H1 (cell line): ENCODE measurements at regions not wholly inside any gene's neighbourhood (a gene's known extent, or its start where the extent isn't known, plus 50 kb on each side); places are given as distances from the start of the nearest gene placed in this dataset.

Experiments used
- CTCF ChIA-PET: fragments of 300-600 bp; sonication (Branson Sonifier 250); formaldehyde crosslinking; loops from one replicate; lab custom pipeline; 2021; ENCODE audit not compliant: partially characterized antibody; lab: Charles Lee
- POLR2A ChIA-PET: fragments of 300-600 bp; sonication (Branson Sonifier 250); formaldehyde crosslinking; loops from one replicate; lab custom pipeline; 2021; ENCODE audit warnings: inconsistent platforms; ENCODE audit not compliant: partially characterized antibody; lab: Charles Lee
- DNase-seq, 2 experiments: peaks; one replicate each; pipeline versions ENCODE4 v3.0.0 to v3.0.0-alpha.2; 2010 to 2022; ENCODE audit warnings: low spot score in 2 of 2, low read depth in 1 of 2, mixed read lengths in 1 of 2
- FAIRE-seq: peaks from 2 replicates; lab custom pipeline; 2011; peaks lifted over from hg19 to GRCh38; lab: Jason Lieb, UNC
- H2AFZ ChIP-seq: 2 replicates; pipeline ENCODE4 v1.8.1; 2012; ENCODE audit warnings: low read length, inconsistent platforms
- H2AK5ac ChIP-seq: 2 replicates; pipeline ENCODE4 v1.6.1; 2013; ENCODE audit warnings: low read depth, low read length
- H2BK120ac ChIP-seq: replicated peaks from 2 replicates; pipeline ENCODE3; 2013; ENCODE audit warnings: low read depth, low read length, inconsistent platforms
- H2BK12ac ChIP-seq: 2 replicates; pipeline ENCODE4 v1.6.1; 2013; ENCODE audit warnings: low read depth, low read length
- H2BK15ac ChIP-seq: 2 replicates; pipeline ENCODE4 v1.6.1; 2013; ENCODE audit warnings: low read length
- H2BK20ac ChIP-seq: 2 replicates; pipeline ENCODE4 v1.6.1; 2013; ENCODE audit warnings: low read length
- H2BK5ac ChIP-seq: 2 replicates; pipeline ENCODE4 v1.6.1; 2013; ENCODE audit warnings: low read depth, low read length
- H3K14ac ChIP-seq: 2 replicates; pipeline ENCODE4 v1.6.1; 2013; ENCODE audit warnings: inconsistent platforms; ENCODE audit not compliant: insufficient read length
- H3K18ac ChIP-seq: 2 replicates; pipeline ENCODE4 v1.6.1; 2013; ENCODE audit warnings: low read length; ENCODE audit errors: extremely low read depth
- H3K23ac ChIP-seq: 2 replicates; pipeline ENCODE4 v1.6.1; 2013; ENCODE audit warnings: inconsistent platforms; ENCODE audit not compliant: insufficient read length
- H3K23me2 ChIP-seq: 2 replicates; pipeline ENCODE4 v1.6.1; 2013; ENCODE audit warnings: low read depth, low read length
- H3K27ac ChIP-seq: 2 replicates; pipeline ENCODE4 v1.6.1; 2011; ENCODE audit warnings: low read depth, low read length, inconsistent platforms
- H3K27me3 ChIP-seq, 4 experiments: replicated peaks in 1 of 4; 1 replicate in 1 of 4; 2 replicates in 3 of 4; pipeline versions ENCODE4 v1.6.1 to v1.8.1; 2011 to 2013; ENCODE audit warnings: low read length in 3 of 4, mild to moderate bottlenecking in 3 of 4, inconsistent platforms in 2 of 4, mixed read lengths in 2 of 4, moderate library complexity in 1 of 4; ENCODE audit not compliant: control insufficient read depth in 3 of 4, insufficient read depth in 3 of 4; ENCODE audit errors: extremely low read depth in 1 of 4
- H3K36me3 ChIP-seq, 4 experiments: 2 replicates each; pipeline versions ENCODE4 v1.6.1 to v1.8.1; 2011 to 2013; ENCODE audit warnings: mild to moderate bottlenecking in 4 of 4, low read length in 3 of 4, moderate library complexity in 2 of 4, control low read depth in 1 of 4, inconsistent platforms in 1 of 4; ENCODE audit not compliant: insufficient read depth in 4 of 4, control insufficient read depth in 2 of 4
- H3K4ac ChIP-seq: replicated peaks from 2 replicates; pipeline ENCODE3; 2013; ENCODE audit warnings: low read length, low read depth, mixed read lengths, inconsistent platforms; ENCODE audit not compliant: insufficient read length
- H3K4me1 ChIP-seq, 4 experiments: replicated peaks in 1 of 4; 1 replicate in 1 of 4; 2 replicates in 3 of 4; pipeline versions ENCODE4 v1.6.1 to v1.8.1; 2011 to 2013; ENCODE audit warnings: low read length in 3 of 4, inconsistent platforms in 2 of 4, mixed read lengths in 1 of 4; ENCODE audit not compliant: insufficient read depth in 4 of 4, control insufficient read depth in 3 of 4
- H3K4me2 ChIP-seq, 2 experiments: 2 replicates each; pipeline versions ENCODE4 v1.6.1 to v1.8.1; 2011 to 2013; ENCODE audit warnings: low read depth in 2 of 2, low read length in 2 of 2, control low read depth in 1 of 2, inconsistent platforms in 1 of 2, mild to moderate bottlenecking in 1 of 2; ENCODE audit not compliant: insufficient read depth in 1 of 2
- H3K4me3 ChIP-seq, 4 experiments: fragments of 200-600, 300-600 bp in 1 of 4; sonication (generic), shearing (Covaris generic), sonication (Bioruptor Twin) in 1 of 4; 2 replicates each; pipeline versions ENCODE4 v1.5.1 to v1.8.1; 2011 to 2016; ENCODE audit warnings: low read length in 4 of 4, low read depth in 3 of 4, control low read depth in 2 of 4, inconsistent platforms in 2 of 4, mild to moderate bottlenecking in 2 of 4, mixed read lengths in 1 of 4, moderate library complexity in 1 of 4; ENCODE audit not compliant: insufficient read depth in 2 of 4; ENCODE audit errors: extremely low read depth in 1 of 4
- H3K56ac ChIP-seq: replicated peaks from 2 replicates; pipeline ENCODE3; 2013; ENCODE audit warnings: low read depth, mild to moderate bottlenecking, mixed read lengths, low read length, inconsistent platforms; ENCODE audit not compliant: insufficient read length
- H3K79me1 ChIP-seq: 2 replicates; pipeline ENCODE4 v1.6.1; 2013; ENCODE audit warnings: low read depth, low read length, control low read depth
- H3K79me2 ChIP-seq, 2 experiments: 2 replicates each; pipeline versions ENCODE4 v1.6.1 to v1.8.1; 2012 to 2013; ENCODE audit warnings: low read length in 2 of 2, mild to moderate bottlenecking in 2 of 2, inconsistent platforms in 1 of 2; ENCODE audit not compliant: insufficient read depth in 2 of 2, control insufficient read depth in 1 of 2
- H3K9ac ChIP-seq, 4 experiments: replicated peaks in 1 of 4; 1 replicate in 1 of 4; 2 replicates in 3 of 4; pipeline versions ENCODE4 v1.6.1 to v1.8.1; 2011 to 2013; ENCODE audit warnings: low read depth in 3 of 4, low read length in 3 of 4, control low read depth in 2 of 4, mild to moderate bottlenecking in 2 of 4, moderate library complexity in 2 of 4, inconsistent platforms in 1 of 4; ENCODE audit errors: extremely low read depth in 1 of 4
- H3K9me3 ChIP-seq, 2 experiments: 2 replicates each; pipeline versions ENCODE4 v1.6.1 to v1.8.1; 2012 to 2013; ENCODE audit warnings: mild to moderate bottlenecking in 2 of 2, moderate library complexity in 2 of 2, control low read depth in 1 of 2, inconsistent platforms in 1 of 2, low read depth in 1 of 2, low read length in 1 of 2, mixed read lengths in 1 of 2; ENCODE audit not compliant: insufficient read depth in 2 of 2
- H4K20me1 ChIP-seq, 2 experiments: replicated peaks in 1 of 2; 2 replicates each; pipeline versions ENCODE3 to v1.8.1; 2011 to 2013; ENCODE audit warnings: inconsistent platforms in 2 of 2, low read length in 2 of 2, mild to moderate bottlenecking in 1 of 2; ENCODE audit not compliant: insufficient read depth in 2 of 2, control insufficient read depth in 1 of 2
- H4K5ac ChIP-seq: 2 replicates; pipeline ENCODE4 v1.6.1; 2013; ENCODE audit warnings: low read length, low read depth, mixed read lengths, inconsistent platforms; ENCODE audit not compliant: insufficient read length
- H4K8ac ChIP-seq: 2 replicates; pipeline ENCODE4 v1.8.0; 2013; ENCODE audit warnings: mild to moderate bottlenecking, moderate library complexity, low read length, inconsistent platforms; ENCODE audit not compliant: insufficient read depth; ENCODE audit errors: extremely low read depth
- H4K91ac ChIP-seq: replicated peaks from 2 replicates; pipeline ENCODE3; 2013; ENCODE audit warnings: low read length, mixed read lengths, inconsistent platforms; ENCODE audit not compliant: insufficient read length
- CREB1 ChIP-seq: IDR thresholded peaks from 2 replicates; pipeline ENCODE4 v1.6.1; 2012; ENCODE audit warnings: inconsistent platforms
- CTBP2 ChIP-seq: IDR thresholded peaks from 2 replicates; pipeline ENCODE4 v1.7.0; 2011; ENCODE audit warnings: borderline replicate concordance, mild to moderate bottlenecking, moderate library complexity, mixed read lengths, low read length; ENCODE audit not compliant: insufficient read depth, insufficient read length
- GABPA ChIP-seq: IDR thresholded peaks from 2 replicates; pipeline ENCODE4 v1.6.1; 2011; ENCODE audit warnings: mild to moderate bottlenecking, low read length, moderate library complexity, borderline replicate concordance; ENCODE audit not compliant: insufficient read depth
- RBBP5 ChIP-seq: IDR thresholded peaks from 2 replicates; pipeline ENCODE4 v1.7.1; 2012; ENCODE audit warnings: low read depth, mild to moderate bottlenecking, inconsistent platforms, low read length, moderate library complexity, borderline replicate concordance
- WGBS, 2 experiments: shearing (Covaris generic) in 1 of 2; methylation state at CpG; one replicate each; pipeline versions ENCODE4 v1.1.6 to v1.1.7; 2013 to 2015; ENCODE audit warnings: low lambda C conversion rate in 2 of 2, mixed read lengths in 2 of 2, inconsistent platforms in 1 of 2, low coverage in 1 of 2, missing lambda C conversion rate in 1 of 2; ENCODE audit not compliant: insufficient replicate concordance in 2 of 2, insufficient coverage in 1 of 2, insufficient read length in 1 of 2; ENCODE audit errors: extremely low coverage in 1 of 2, missing lambda C conversion rate in 1 of 2; 5-methylcytosine and 5-hydroxymethylcytosine counted together

- Histone ChIP-seq H3K4me3 (no peak overlapping the region), H3K23me2 (no peaks in the 10 kb centered on the region), H2BK5ac (no peak overlapping the region), H4K20me1 (no peaks in the 10 kb centered on the region), H3K9me3 (0 out of 4 replicates have a peak, but pooled peaks cover 0 to 2% of the 10 kb centered on the region in 2 experiments), H2BK20ac (no peak overlapping the region), H3K4me1 (no peaks in the 10 kb centered on the region), H3K79me2 (no peaks in the 10 kb centered on the region), H3K18ac (no peak overlapping the region), H3K4ac (no peak overlapping the region), H4K5ac (no peak overlapping the region), H3K14ac (no peak overlapping the region), H4K8ac (no peak overlapping the region), H2BK12ac (no peak overlapping the region), H3K9ac (no peak overlapping the region), H2AFZ (no peak overlapping the region), H3K27me3 (no peaks in the 10 kb centered on the region), H3K56ac (no peak overlapping the region), H3K79me1 (no peaks in the 10 kb centered on the region), H2BK120ac (no peak overlapping the region), H3K27ac (no peak overlapping the region), H3K23ac (no peak overlapping the region), H2AK5ac (no peak overlapping the region), H3K36me3 (no peaks in the 10 kb centered on the region), H2BK15ac (no peak overlapping the region), H4K91ac (no peak overlapping the region), H3K4me2 (no peak overlapping the region)
- TF ChIP-seq GABPA (no peak), CREB1 (no peak), CTBP2 (no peak), RBBP5 (no peak)
- WGBS, 2 experiments = 95% methylated on average over 1 of the region's 1 CpG; no CpG with 5 or more reads in 1 of the 2 experiments
- FAIRE-seq (no peak), DNase-seq (no peak)
- ChIA-PET POLR2A (no interaction called here), CTCF (no interaction called here)
Observed at GRCh38 chr3:110123946-110124345, 786.6 kb upstream of the DPPA4 start.
